RWPE1 (cell line): ENCODE measurements at regions not wholly inside any gene's neighbourhood (a gene's known extent, or its start where the extent isn't known, plus 50 kb on each side); places are given as distances from the start of the nearest gene placed in this dataset.

Source experiments
- CTCF ChIA-PET: fragments of 350-600 bp; sonication (Branson Sonifier 250); formaldehyde crosslinking; extraction: SDS; loops from one replicate; lab custom pipeline; 2021; lab: Yijun Ruan, JAX
- POLR2A ChIA-PET: fragments of 400-600 bp; formaldehyde crosslinking; extraction: SDS; loops from one replicate; lab custom pipeline; 2020; ENCODE audit warnings: antibody characterized with exemption; ENCODE audit not compliant: low non-redundant PET; lab: Yijun Ruan, JAX
- DNase-seq: peaks from one replicate; pipeline ENCODE4 v3.0.0; 2012; ENCODE audit warnings: low spot score
- H3K27ac ChIP-seq: fragments of 450-650 bp; 2 replicates; pipeline ENCODE4 v1.5.1; 2017
- CTCF ChIP-seq: fragments of 450-650 bp; conservative IDR thresholded peaks from 2 replicates; pipeline ENCODE4 v1.5.1; 2017; ENCODE audit warnings: low read depth, mild to moderate bottlenecking

- POLR2A ChIA-PET, result no interaction called here
- H3K27ac ChIP-seq, result no peak overlapping the region
- DNase-seq, result no peak
- no peak for TF ChIP-seq CTCF
- CTCF ChIA-PET, result interaction anchor here (0.6 to 1.4 kb wide), 4 partner anchors 182 to 1057 kb away, joined by 3 to 10 read pairs (median 4); no protein-coding TSS in a partner anchor
Measured at GRCh38 chr6:44657206-44657819, 269.8 kb downstream of the CDC5L start.

GRCh38 chr6:44658571-44658970 lies 271.1 kb downstream of the CDC5L start:
- H3K27ac ChIP-seq, result no peak overlapping the region
- no peak for DNase-seq
- ChIA-PET POLR2A (no interaction called here), CTCF (no interaction called here)
- no peak for TF ChIP-seq CTCF

- no peak for DNase-seq
- ChIA-PET POLR2A (no interaction called here), CTCF (interaction anchor here (0.7 kb wide), 1 partner anchor 83 kb away, joined by 3 read pairs; no protein-coding TSS in a partner anchor)
- H3K27ac ChIP-seq, result no peak overlapping the region
- TF ChIP-seq CTCF, result no peak
Measured at GRCh38 chr6:44659726-44660125, 272.2 kb downstream of the CDC5L start.

- H3K27ac ChIP-seq, result no peak overlapping the region
- TF ChIP-seq CTCF, result no peak
- DNase-seq, result no peak
- ChIA-PET CTCF (no interaction called here), POLR2A (no interaction called here)
Measured at GRCh38 chr6:44660561-44661220, 273.2 kb downstream of the CDC5L start.

GRCh38 chr6:44661221-44662008 lies 273.9 kb downstream of the CDC5L start:
- TF ChIP-seq CTCF, result no peak
- peak; percentile 48 for DNase-seq
- no peak overlapping the region for H3K27ac ChIP-seq
- ChIA-PET POLR2A (no interaction called here), CTCF (no interaction called here)

- no peak overlapping the region for H3K27ac ChIP-seq
- TF ChIP-seq CTCF, result no peak
- no peak for DNase-seq
- ChIA-PET CTCF (interaction anchor here (0.5 to 0.9 kb wide), 2 partner anchors 32 to 230 kb away, joined by 3 to 4 read pairs; no protein-coding TSS in a partner anchor), POLR2A (no interaction called here)
Measured at GRCh38 chr6:44662461-44663121, 275.1 kb downstream of the CDC5L start.
